CD14-positive monocyte (primary cell): ENCODE measurements at regions not wholly inside any gene's neighbourhood (a gene's known extent, or its start where the extent isn't known, plus 50 kb on each side); places are given as distances from the start of the nearest gene placed in this dataset.

Source experiments
- DNase-seq, 3 donors: peaks; one replicate each; pipeline ENCODE4 v3.0.0-alpha.2; 2011 to 2022
- H2AFZ ChIP-seq: 2 replicates; pipeline ENCODE4 v1.6.0; 2012; ENCODE audit warnings: mild to moderate bottlenecking, low read depth, low read length, inconsistent platforms; ENCODE audit not compliant: insufficient read depth, poor library complexity, severe bottlenecking
- H3K27ac ChIP-seq, 2 donors: 1 replicate in 1 of 2; 2 replicates in 1 of 2; pipeline ENCODE4 v1.5.1; 2012 to 2013; ENCODE audit warnings: low read length in 2 of 2, control low read depth in 1 of 2, inconsistent platforms in 1 of 2, low read depth in 1 of 2, mild to moderate bottlenecking in 1 of 2
- H3K27me3 ChIP-seq, 2 donors: one replicate each; pipeline versions ENCODE4 v1.6.0 to v1.6.1; 2011 to 2013; ENCODE audit warnings: low read length in 2 of 2; ENCODE audit not compliant: control insufficient read depth in 2 of 2, insufficient read depth in 2 of 2
- H3K36me3 ChIP-seq, 2 donors: replicated peaks in 1 of 2; 1 replicate in 1 of 2; 2 replicates in 1 of 2; pipeline versions ENCODE4 v1.5.1 to v1.6.1; 2012 to 2013; ENCODE audit warnings: low read length in 2 of 2, control low read depth in 1 of 2, inconsistent platforms in 1 of 2, mild to moderate bottlenecking in 1 of 2; ENCODE audit not compliant: insufficient read depth in 2 of 2, control insufficient read depth in 1 of 2
- H3K4me1 ChIP-seq, 2 donors: 1 replicate in 1 of 2; 2 replicates in 1 of 2; pipeline versions ENCODE4 v1.5.1 to v1.6.1; 2012 to 2013; ENCODE audit warnings: low read length in 2 of 2, control low read depth in 1 of 2, inconsistent platforms in 1 of 2, mild to moderate bottlenecking in 1 of 2, moderate library complexity in 1 of 2; ENCODE audit not compliant: insufficient read depth in 2 of 2, control insufficient read depth in 1 of 2
- H3K4me2 ChIP-seq: replicated peaks from 2 replicates; pipeline ENCODE3; 2012; ENCODE audit warnings: low read length, moderate library complexity, mild to moderate bottlenecking; ENCODE audit not compliant: poor library complexity, severe bottlenecking; ENCODE audit errors: extremely low read depth
- H3K4me3 ChIP-seq, 3 experiments: fragments of 200-600 bp in 1 of 3; sonication (generic) in 1 of 3; replicated peaks in 1 of 3; 1 replicate in 2 of 3; 2 replicates in 1 of 3; pipeline ENCODE4 v1.5.1; 2011 to 2013; ENCODE audit warnings: low read length in 3 of 3, mild to moderate bottlenecking in 3 of 3, control low read depth in 2 of 3, low read depth in 2 of 3, inconsistent platforms in 1 of 3, moderate library complexity in 1 of 3
- H3K79me2 ChIP-seq: 2 replicates; pipeline ENCODE4 v1.6.0; 2012; ENCODE audit warnings: mild to moderate bottlenecking, control low read depth, inconsistent platforms, low read length, moderate library complexity; ENCODE audit not compliant: insufficient read depth
- H3K9ac ChIP-seq: 2 replicates; pipeline ENCODE4 v1.6.0; 2017; ENCODE audit warnings: low read length, mild to moderate bottlenecking; ENCODE audit not compliant: insufficient read depth, poor library complexity, severe bottlenecking
- H3K9me3 ChIP-seq, 2 donors: replicated peaks in 1 of 2; 1 replicate in 1 of 2; 2 replicates in 1 of 2; pipeline versions ENCODE4 v1.5.1 to v1.6.1; 2012 to 2013; ENCODE audit warnings: low read length in 2 of 2, control low read depth in 1 of 2; ENCODE audit not compliant: control insufficient read depth in 1 of 2, insufficient read depth in 1 of 2
- H4K20me1 ChIP-seq: 2 replicates; pipeline ENCODE4 v1.6.0; 2012; ENCODE audit warnings: mild to moderate bottlenecking, low read length, control low read depth, moderate library complexity; ENCODE audit not compliant: insufficient read depth
- H3K27ac Mint-ChIP-seq, 7 donors: one replicate each; pipeline ENCODE4 v1.8.0; 2020; ENCODE audit warnings: mild to moderate bottlenecking in 7 of 7, mixed read lengths in 7 of 7, moderate library complexity in 6 of 7, inconsistent platforms in 2 of 7
- H3K27me3 Mint-ChIP-seq, 3 donors: one replicate each; pipeline ENCODE4 v1.8.0; 2021 to 2022; ENCODE audit warnings: low read depth in 3 of 3, mild to moderate bottlenecking in 3 of 3, mixed read lengths in 3 of 3, moderate library complexity in 3 of 3, inconsistent platforms in 1 of 3
- H3K36me3 Mint-ChIP-seq, 2 donors: one replicate each; pipeline ENCODE4 v1.8.0; 2020; ENCODE audit warnings: mixed read lengths in 2 of 2, inconsistent platforms in 1 of 2, mild to moderate bottlenecking in 1 of 2
- H3K4me1 Mint-ChIP-seq: one replicate; pipeline ENCODE4 v1.8.0; 2020; ENCODE audit warnings: mild to moderate bottlenecking, mixed read lengths
- H3K4me3 Mint-ChIP-seq, 2 donors: one replicate each; pipeline ENCODE4 v1.8.0; 2020; ENCODE audit warnings: mild to moderate bottlenecking in 2 of 2, mixed read lengths in 2 of 2, moderate library complexity in 1 of 2
- H3K9me3 Mint-ChIP-seq, 7 donors: one replicate each; pipeline ENCODE4 v1.8.0; 2020 to 2022; ENCODE audit warnings: mixed read lengths in 7 of 7, mild to moderate bottlenecking in 6 of 7, moderate library complexity in 6 of 7, inconsistent platforms in 2 of 7
- WGBS: methylation state at CpG from one replicate; pipeline ENCODE4 v1.1.5; 2013; ENCODE audit warnings: missing lambda C conversion rate; ENCODE audit not compliant: insufficient coverage; 5-methylcytosine and 5-hydroxymethylcytosine counted together
- intact Hi-C, 2 donors: fragments of 100-400 bp; cut with micrococcal nuclease; formaldehyde crosslinking; loops; one replicate each; pipeline versions ENCODE4 v1.15.0 to v1.15.1; 2023
- TF ChIP-seq, protein P1 (sequence below): fragments of 200-600 bp; IDR thresholded peaks from one replicate; pipeline ENCODE4 v1.8.0; 2022; ENCODE audit warnings: antibody characterized with exemption, mild to moderate bottlenecking

DNA sequence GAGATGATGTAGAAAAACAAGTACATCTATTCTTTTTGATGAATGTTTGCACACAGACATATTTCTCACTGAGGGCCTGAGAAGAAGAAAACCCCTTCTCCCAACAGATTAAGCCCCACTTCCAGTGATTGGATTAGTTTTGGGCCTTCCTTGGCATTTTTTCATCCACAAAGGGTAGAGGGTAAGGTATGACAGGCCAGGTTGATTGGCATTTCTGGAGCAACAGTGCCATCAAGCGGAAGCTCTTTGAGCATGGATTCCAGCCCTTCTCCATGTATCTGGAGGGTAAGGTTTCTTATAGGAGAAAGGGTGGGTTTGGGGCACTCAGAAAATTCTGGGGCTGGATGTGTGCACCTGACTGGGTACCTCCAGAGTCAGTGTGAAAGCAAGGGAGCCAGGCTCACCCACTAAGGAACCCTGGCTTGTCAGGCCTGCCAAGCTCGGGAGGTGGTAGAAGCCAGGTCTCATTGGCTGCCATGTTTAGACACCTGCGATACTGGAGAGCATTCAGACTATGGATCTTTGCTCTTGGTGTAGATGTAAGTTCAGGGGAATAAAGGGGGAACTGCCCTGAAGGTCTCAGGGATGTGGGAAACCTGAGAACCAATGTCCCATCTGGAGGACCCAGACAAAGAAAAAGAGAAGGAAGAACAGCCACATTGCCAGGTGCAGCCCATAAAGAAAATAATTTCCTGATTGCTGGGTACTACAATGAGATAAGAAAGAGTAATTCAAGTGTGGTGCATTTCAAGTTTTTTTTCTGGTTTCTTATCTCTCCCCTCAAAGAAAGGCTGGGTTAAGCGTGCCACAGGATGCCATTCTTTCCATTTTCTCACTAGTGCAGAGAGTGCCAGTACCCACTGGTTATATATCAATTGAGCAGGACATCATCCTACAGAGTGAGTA lies 222.3 kb upstream of the AGTR2 start:
- no peak overlapping the region for H3K27ac ChIP-seq
- H3K4me1 ChIP-seq = no peaks in the 10 kb centered on the region
- no peaks in the 10 kb centered on the region for H3K9me3 ChIP-seq
- Mint-ChIP-seq H3K4me1 (no peaks in the 10 kb centered on the region), H3K4me3 (no peak overlapping the region), H3K9me3 (peaks cover 0 to 30% (median 13%) of the 10 kb centered on the region in 7 donors), H3K27ac (no peak overlapping the region), H3K27me3 (peaks cover 0 to 14% (median 1%) of the 10 kb centered on the region in 3 donors), H3K36me3 (no peaks in the 10 kb centered on the region)
- intact Hi-C loops = no loop called here
- H3K4me2 ChIP-seq = no peak overlapping the region
- WGBS = 83% methylated on average over 1 of the region's 4 CpGs
- H3K27me3 ChIP-seq = no peaks in the 10 kb centered on the region
- no peak overlapping the region for H2AFZ ChIP-seq
- no peaks in the 10 kb centered on the region for H3K36me3 ChIP-seq
- TF ChIP-seq, protein P1, sequence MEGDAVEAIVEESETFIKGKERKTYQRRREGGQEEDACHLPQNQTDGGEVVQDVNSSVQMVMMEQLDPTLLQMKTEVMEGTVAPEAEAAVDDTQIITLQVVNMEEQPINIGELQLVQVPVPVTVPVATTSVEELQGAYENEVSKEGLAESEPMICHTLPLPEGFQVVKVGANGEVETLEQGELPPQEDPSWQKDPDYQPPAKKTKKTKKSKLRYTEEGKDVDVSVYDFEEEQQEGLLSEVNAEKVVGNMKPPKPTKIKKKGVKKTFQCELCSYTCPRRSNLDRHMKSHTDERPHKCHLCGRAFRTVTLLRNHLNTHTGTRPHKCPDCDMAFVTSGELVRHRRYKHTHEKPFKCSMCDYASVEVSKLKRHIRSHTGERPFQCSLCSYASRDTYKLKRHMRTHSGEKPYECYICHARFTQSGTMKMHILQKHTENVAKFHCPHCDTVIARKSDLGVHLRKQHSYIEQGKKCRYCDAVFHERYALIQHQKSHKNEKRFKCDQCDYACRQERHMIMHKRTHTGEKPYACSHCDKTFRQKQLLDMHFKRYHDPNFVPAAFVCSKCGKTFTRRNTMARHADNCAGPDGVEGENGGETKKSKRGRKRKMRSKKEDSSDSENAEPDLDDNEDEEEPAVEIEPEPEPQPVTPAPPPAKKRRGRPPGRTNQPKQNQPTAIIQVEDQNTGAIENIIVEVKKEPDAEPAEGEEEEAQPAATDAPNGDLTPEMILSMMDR = no peak
- H4K20me1 ChIP-seq = no peaks in the 10 kb centered on the region
- H3K4me3 ChIP-seq = no peak overlapping the region
- no peak for DNase-seq
- H3K79me2 ChIP-seq = no peaks in the 10 kb centered on the region
- H3K9ac ChIP-seq = no peak overlapping the region

DNA sequence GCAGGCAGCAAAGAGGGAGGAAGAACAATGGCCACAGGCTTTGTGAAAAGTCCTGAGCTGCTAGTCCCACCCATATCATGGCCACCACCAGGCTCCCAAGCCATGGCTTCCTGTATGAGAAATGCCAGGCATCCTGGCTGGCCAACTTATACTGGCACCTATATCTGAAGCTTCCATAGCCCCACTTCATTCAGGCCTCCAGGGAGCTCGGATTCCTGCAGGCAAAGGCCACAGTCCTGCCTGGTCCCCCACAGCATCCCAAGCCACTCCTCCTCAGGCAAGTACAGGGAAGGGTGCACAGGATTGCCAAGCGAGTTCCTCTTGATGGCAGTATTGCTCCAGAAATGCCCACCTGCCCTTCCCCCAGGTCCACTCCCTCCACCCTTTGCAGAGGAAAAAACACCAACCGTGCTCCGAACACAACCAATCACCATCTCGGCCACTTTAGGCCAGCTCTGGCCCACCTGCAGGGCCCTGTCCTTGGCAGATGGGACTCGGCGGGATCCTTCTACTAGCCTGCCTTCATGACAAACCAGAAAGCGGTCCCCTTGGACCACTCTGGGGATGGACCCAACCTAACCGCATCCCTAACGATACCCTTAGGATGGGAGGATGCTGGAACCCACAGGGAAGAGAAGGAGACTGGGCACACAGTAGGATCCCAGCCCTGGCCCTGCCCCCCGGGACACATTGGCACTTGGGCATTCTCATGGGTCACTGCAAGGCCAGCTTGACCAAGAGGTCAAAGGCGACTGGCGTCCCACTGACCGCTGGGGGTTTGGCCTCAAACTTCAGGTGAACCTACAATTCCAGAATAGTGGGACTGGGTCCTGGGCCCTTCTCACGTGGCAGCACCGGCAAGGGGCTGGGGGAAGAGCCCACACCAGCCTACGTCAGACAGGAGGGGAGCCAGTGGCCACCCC lies 220.4 kb upstream of the AGTR2 start:
- Mint-ChIP-seq H3K27ac (no peak overlapping the region), H3K4me3 (no peak overlapping the region), H3K27me3 (peaks cover 0 to 14% (median 1%) of the 10 kb centered on the region in 3 donors), H3K36me3 (no peaks in the 10 kb centered on the region), H3K9me3 (peaks cover 0 to 22% (median 11%) of the 10 kb centered on the region in 7 donors), H3K4me1 (no peaks in the 10 kb centered on the region)
- TF ChIP-seq, protein P1 = no peak
- Histone ChIP-seq H2AFZ (no peak overlapping the region), H3K9me3 (no peaks in the 10 kb centered on the region), H3K27me3 (no peaks in the 10 kb centered on the region), H4K20me1 (no peaks in the 10 kb centered on the region), H3K9ac (no peak overlapping the region), H3K4me1 (no peaks in the 10 kb centered on the region), H3K36me3 (no peaks in the 10 kb centered on the region), H3K4me2 (no peak overlapping the region), H3K4me3 (no peak overlapping the region), H3K79me2 (no peaks in the 10 kb centered on the region), H3K27ac (no peak overlapping the region)
- no peak for DNase-seq
- 94% methylated on average over 7 of the region's 17 CpGs for WGBS
- intact Hi-C loops = no loop called here
